ENCODE measurements at regions not wholly inside any gene's neighbourhood (a gene's known extent, or its start where the extent isn't known, plus 50 kb on each side); places are given as distances from the start of the nearest gene placed in this dataset.

- no peak overlapping the region for H3K4ac ChIP-seq (ENCODE audit: low read length)
These were observed 721.1 kb upstream of the NOVA1 start for GRCh38 chr14:27318774-27319420.

DNA sequence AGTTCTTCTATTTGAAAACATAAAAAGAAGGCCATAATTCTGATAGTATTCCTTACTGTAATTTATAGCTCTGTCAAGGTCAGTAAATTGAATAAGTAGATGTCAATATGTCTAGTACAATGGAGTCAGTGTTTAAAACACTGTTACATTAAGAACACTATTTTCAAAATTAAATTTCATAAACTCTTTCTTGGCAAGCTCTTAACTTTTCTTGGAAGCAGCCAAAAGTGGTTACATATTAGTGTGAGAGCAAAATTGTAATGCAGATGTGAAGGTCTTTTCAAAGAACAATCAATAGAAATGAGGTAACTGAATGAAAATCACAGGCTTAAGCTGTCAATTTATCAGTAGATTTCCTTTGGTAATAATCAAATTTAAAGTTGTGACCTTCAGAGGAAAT, 722.4 kb upstream of the NOVA1 start:
- Histone ChIP-seq H2AK5ac (ENCODE audit: low read depth, low read length) (no peak overlapping the region), H2BK15ac (ENCODE audit: low read length) (no peak overlapping the region), H3K4me2 (ENCODE audit: insufficient read depth, low read length, poor library complexity, severe bottlenecking) (no peak overlapping the region), H2AFZ (ENCODE audit: low read length) (no peak overlapping the region), H4K8ac (ENCODE audit: low read depth, low read length) (no peak overlapping the region), H3K9ac (ENCODE audit: low read depth, low read length, poor library complexity) (no peak overlapping the region), H3K4me3 (ENCODE audit: low read length in 2 of 2) (no peak overlapping the region), H2BK120ac (ENCODE audit: low read depth, low read length) (no peak overlapping the region), H3K23ac (ENCODE audit: low read depth, low read length, poor library complexity) (no peak overlapping the region), H3K4me1 (ENCODE audit: control insufficient read depth in 2 of 2, insufficient read depth in 1 of 2, low read depth in 1 of 2, low read length in 2 of 2) (no peaks in the 10 kb centered on the region), H3K36me3 (replicated peaks in 1 of 2; ENCODE audit: control insufficient read depth in 2 of 2, insufficient read depth in 2 of 2, low read length in 2 of 2) (no peaks in the 10 kb centered on the region), H3K27me3 (ENCODE audit: control insufficient read depth in 3 of 3, insufficient read depth in 3 of 3, low read depth in 1 of 3, low read length in 3 of 3) (no peaks in the 10 kb centered on the region), H3K79me1 (ENCODE audit: low read depth, low read length) (no peaks in the 10 kb centered on the region), H3K27ac (replicated peaks; ENCODE audit: low read length) (no peak overlapping the region), H4K91ac (ENCODE audit: low read depth, low read length, poor library complexity) (no peak overlapping the region), H2BK5ac (ENCODE audit: low read length) (no peak overlapping the region), H3K9me3 (replicated peaks in 1 of 2; ENCODE audit: control insufficient read depth in 2 of 2, insufficient read depth in 1 of 2, low read depth in 1 of 2, low read length in 2 of 2) (no peaks in the 10 kb centered on the region), H2BK12ac (ENCODE audit: low read length) (no peak overlapping the region), H3K18ac (ENCODE audit: low read length) (no peak overlapping the region), H3K14ac (ENCODE audit: low read length) (no peak overlapping the region), H3K4ac (ENCODE audit: low read length) (no peak overlapping the region)
- DNase-seq (ENCODE audit: low spot score): no peak

More at GRCh38 chr14:27318774-27319420, 721.1 kb upstream of the NOVA1 start:
- Histone ChIP-seq H3K14ac (ENCODE audit: low read length) (no peak overlapping the region), H3K4me2 (ENCODE audit: insufficient read depth, low read length, poor library complexity, severe bottlenecking) (no peak overlapping the region), H3K4me1 (ENCODE audit: control insufficient read depth in 2 of 2, insufficient read depth in 1 of 2, low read depth in 1 of 2, low read length in 2 of 2) (no peaks in the 10 kb centered on the region), H3K36me3 (replicated peaks in 1 of 2; ENCODE audit: control insufficient read depth in 2 of 2, insufficient read depth in 2 of 2, low read length in 2 of 2) (no peaks in the 10 kb centered on the region), H2BK12ac (ENCODE audit: low read length) (no peak overlapping the region), H3K9ac (ENCODE audit: low read depth, low read length, poor library complexity) (no peak overlapping the region), H3K23ac (ENCODE audit: low read depth, low read length, poor library complexity) (no peak overlapping the region), H2AFZ (ENCODE audit: low read length) (no peak overlapping the region), H3K27me3 (ENCODE audit: control insufficient read depth in 3 of 3, insufficient read depth in 3 of 3, low read depth in 1 of 3, low read length in 3 of 3) (no peaks in the 10 kb centered on the region), H2BK15ac (ENCODE audit: low read length) (no peak overlapping the region), H4K91ac (ENCODE audit: low read depth, low read length, poor library complexity) (no peak overlapping the region), H4K8ac (ENCODE audit: low read depth, low read length) (no peak overlapping the region), H2BK5ac (ENCODE audit: low read length) (no peak overlapping the region), H3K9me3 (replicated peaks in 1 of 2; ENCODE audit: control insufficient read depth in 2 of 2, insufficient read depth in 1 of 2, low read depth in 1 of 2, low read length in 2 of 2) (no peaks in the 10 kb centered on the region), H2BK120ac (ENCODE audit: low read depth, low read length) (no peak overlapping the region), H3K79me1 (ENCODE audit: low read depth, low read length) (no peaks in the 10 kb centered on the region), H2AK5ac (ENCODE audit: low read depth, low read length) (no peak overlapping the region), H3K4me3 (ENCODE audit: low read length in 2 of 2) (no peak overlapping the region), H3K18ac (ENCODE audit: low read length) (no peak overlapping the region), H3K27ac (replicated peaks; ENCODE audit: low read length) (no peak overlapping the region)
- no CpG with 5 or more reads among the region's 1 CpG for WGBS, 2 donors (ENCODE audit: extremely low coverage in 2 of 2, insufficient read length in 2 of 2, insufficient replicate concordance in 1 of 2)
- no peak for DNase-seq (ENCODE audit: low spot score)

DNA sequence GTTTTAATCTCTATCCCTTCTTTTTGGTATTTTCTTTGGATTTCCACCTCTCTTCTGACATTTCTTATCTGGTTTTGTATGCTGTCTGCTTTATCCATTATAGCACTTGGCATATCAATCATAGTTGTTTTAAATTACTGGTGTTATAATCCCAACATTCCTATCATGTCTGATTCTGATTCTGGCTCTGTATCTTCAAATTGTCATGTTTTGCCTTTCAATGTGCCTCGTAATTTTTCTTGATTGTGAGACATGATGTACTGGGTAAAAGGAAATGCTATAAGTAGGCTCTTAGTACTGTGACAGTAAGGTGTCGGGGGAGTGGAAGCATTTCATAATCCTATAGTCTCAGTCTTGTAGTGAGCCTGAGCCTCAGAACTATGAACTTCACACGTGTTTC, 729.3 kb upstream of the NOVA1 start:
- Histone ChIP-seq H3K9me3 (replicated peaks in 1 of 2; ENCODE audit: control insufficient read depth in 2 of 2, insufficient read depth in 1 of 2, low read depth in 1 of 2, low read length in 2 of 2) (no peaks in the 10 kb centered on the region), H3K4me1 (ENCODE audit: control insufficient read depth in 2 of 2, insufficient read depth in 1 of 2, low read depth in 1 of 2, low read length in 2 of 2) (no peaks in the 10 kb centered on the region), H3K79me1 (ENCODE audit: low read depth, low read length) (no peaks in the 10 kb centered on the region), H3K14ac (ENCODE audit: low read length) (no peak overlapping the region), H4K91ac (ENCODE audit: low read depth, low read length, poor library complexity) (no peak overlapping the region), H3K27me3 (ENCODE audit: control insufficient read depth in 3 of 3, insufficient read depth in 3 of 3, low read depth in 1 of 3, low read length in 3 of 3) (no peaks in the 10 kb centered on the region), H3K27ac (replicated peaks; ENCODE audit: low read length) (no peak overlapping the region), H3K36me3 (replicated peaks in 1 of 2; ENCODE audit: control insufficient read depth in 2 of 2, insufficient read depth in 2 of 2, low read length in 2 of 2) (no peaks in the 10 kb centered on the region), H3K23ac (ENCODE audit: low read depth, low read length, poor library complexity) (no peak overlapping the region), H2BK120ac (ENCODE audit: low read depth, low read length) (no peak overlapping the region), H2BK12ac (ENCODE audit: low read length) (no peak overlapping the region), H3K4me3 (ENCODE audit: low read length in 2 of 2) (no peak overlapping the region), H3K4me2 (ENCODE audit: insufficient read depth, low read length, poor library complexity, severe bottlenecking) (no peak overlapping the region), H3K4ac (ENCODE audit: low read length) (no peak overlapping the region), H4K8ac (ENCODE audit: low read depth, low read length) (no peak overlapping the region), H2BK15ac (ENCODE audit: low read length) (no peak overlapping the region), H2AFZ (ENCODE audit: low read length) (no peak overlapping the region), H2AK5ac (ENCODE audit: low read depth, low read length) (no peak overlapping the region), H3K18ac (ENCODE audit: low read length) (no peak overlapping the region), H3K9ac (ENCODE audit: low read depth, low read length, poor library complexity) (no peak overlapping the region), H2BK5ac (ENCODE audit: low read length) (no peak overlapping the region)
- no peak for DNase-seq (ENCODE audit: low spot score)
- no CpG with 5 or more reads among the region's 3 CpGs for WGBS, 2 donors (ENCODE audit: extremely low coverage in 2 of 2, insufficient read length in 2 of 2, insufficient replicate concordance in 1 of 2)

DNA sequence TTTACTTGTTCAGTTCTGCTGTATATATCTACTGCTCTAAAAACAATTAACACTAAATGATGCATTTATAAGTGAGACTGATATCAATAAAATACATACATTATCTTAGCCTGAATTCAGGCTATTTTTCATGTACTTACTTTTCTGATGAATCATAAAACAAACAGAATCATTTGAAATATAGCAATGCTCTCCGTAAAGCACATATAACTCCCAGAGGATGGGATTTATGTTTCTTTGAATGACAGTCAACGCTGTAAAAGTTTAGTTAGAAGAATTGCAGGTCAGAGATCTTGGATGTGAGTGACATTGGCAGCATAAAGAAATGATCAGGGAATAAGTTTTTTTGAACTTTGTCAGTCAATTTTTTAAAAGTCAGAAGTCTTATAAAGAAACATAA, 740.2 kb upstream of the NOVA1 start:
- Histone ChIP-seq H3K27ac (replicated peaks; ENCODE audit: low read length) (no peak overlapping the region), H2AFZ (ENCODE audit: low read length) (no peak overlapping the region)

More for the DNA sequence above, 740.2 kb upstream of the NOVA1 start:
- H3K36me3 ChIP-seq (replicated peaks in 1 of 2; ENCODE audit: control insufficient read depth in 2 of 2, insufficient read depth in 2 of 2, low read length in 2 of 2): no peaks in the 10 kb centered on the region
- no peaks in the 10 kb centered on the region for H3K9me3 ChIP-seq (replicated peaks in 1 of 2; ENCODE audit: control insufficient read depth in 2 of 2, insufficient read depth in 1 of 2, low read depth in 1 of 2, low read length in 2 of 2)
- H2BK15ac ChIP-seq (ENCODE audit: low read length): no peak overlapping the region
- H3K9ac ChIP-seq (ENCODE audit: low read depth, low read length, poor library complexity): no peak overlapping the region
- H3K18ac ChIP-seq (ENCODE audit: low read length): no peak overlapping the region
- no peak overlapping the region for H3K4me3 ChIP-seq (ENCODE audit: low read length in 2 of 2)
- H3K79me1 ChIP-seq (ENCODE audit: low read depth, low read length): no peaks in the 10 kb centered on the region
- H3K14ac ChIP-seq (ENCODE audit: low read length): no peak overlapping the region
- H2BK12ac ChIP-seq (ENCODE audit: low read length): no peak overlapping the region
- H4K8ac ChIP-seq (ENCODE audit: low read depth, low read length): no peak overlapping the region
- H3K4ac ChIP-seq (ENCODE audit: low read length): no peak overlapping the region
- no peaks in the 10 kb centered on the region for H3K27me3 ChIP-seq (ENCODE audit: control insufficient read depth in 3 of 3, insufficient read depth in 3 of 3, low read depth in 1 of 3, low read length in 3 of 3)
- no peak overlapping the region for H2AK5ac ChIP-seq (ENCODE audit: low read depth, low read length)
- no peak overlapping the region for H3K4me2 ChIP-seq (ENCODE audit: insufficient read depth, low read length, poor library complexity, severe bottlenecking)
- no peaks in the 10 kb centered on the region for H3K4me1 ChIP-seq (ENCODE audit: control insufficient read depth in 2 of 2, insufficient read depth in 1 of 2, low read depth in 1 of 2, low read length in 2 of 2)
- no peak overlapping the region for H2BK5ac ChIP-seq (ENCODE audit: low read length)
- no peak overlapping the region for H2BK120ac ChIP-seq (ENCODE audit: low read depth, low read length)
- no peak for DNase-seq (ENCODE audit: low spot score)
- no CpG with 5 or more reads among the region's 2 CpGs for WGBS, 2 donors (ENCODE audit: extremely low coverage in 2 of 2, insufficient read length in 2 of 2, insufficient replicate concordance in 1 of 2)
- no peak overlapping the region for H4K91ac ChIP-seq (ENCODE audit: low read depth, low read length, poor library complexity)
- H3K23ac ChIP-seq (ENCODE audit: low read depth, low read length, poor library complexity): no peak overlapping the region

Measured in neuronal stem cell (in vitro differentiated cells).